Keratinocyte (primary cell): ENCODE measurements at regions not wholly inside any gene's neighbourhood (a gene's known extent, or its start where the extent isn't known, plus 50 kb on each side); places are given as distances from the start of the nearest gene placed in this dataset.

Experiments
- DNase-seq: peaks from one replicate; pipeline ENCODE4 v3.0.0-alpha.2; 2011; ENCODE audit warnings: low read depth, missing footprints, low spot score
- FAIRE-seq: peaks from 2 replicates; lab custom pipeline; 2011; peaks lifted over from hg19 to GRCh38; lab: Jason Lieb, UNC
- H2AFZ ChIP-seq: 2 replicates; pipeline ENCODE4 v1.6.0; 2012; ENCODE audit warnings: low read length, control low read depth, inconsistent platforms; ENCODE audit not compliant: control insufficient read depth
- H3K27ac ChIP-seq: 2 replicates; pipeline ENCODE4 v1.5.1; 2011; ENCODE audit warnings: low read length; ENCODE audit not compliant: control insufficient read depth, insufficient read depth
- H3K27me3 ChIP-seq: 3 replicates; pipeline ENCODE4 v1.6.0; 2011; ENCODE audit warnings: low read length; ENCODE audit not compliant: control insufficient read depth, insufficient read depth; ENCODE audit errors: extremely low read depth
- H3K36me3 ChIP-seq, 2 experiments: 2 replicates in 1 of 2; 3 replicates in 1 of 2; pipeline ENCODE4 v1.5.1; 2011; ENCODE audit warnings: low read length in 2 of 2, mild to moderate bottlenecking in 1 of 2; ENCODE audit not compliant: control insufficient read depth in 2 of 2, insufficient read depth in 2 of 2; ENCODE audit errors: extremely low read depth in 1 of 2
- H3K4me1 ChIP-seq: 3 replicates; pipeline ENCODE4 v1.5.1; 2011; ENCODE audit warnings: low read length; ENCODE audit not compliant: control insufficient read depth, insufficient read depth; ENCODE audit errors: extremely low read depth
- H3K4me2 ChIP-seq: 3 replicates; pipeline ENCODE4 v1.6.0; 2011; ENCODE audit warnings: low read depth, low read length; ENCODE audit not compliant: control insufficient read depth, insufficient read depth; ENCODE audit errors: extremely low read depth
- H3K4me3 ChIP-seq, 3 experiments: fragments of 200-600 bp in 1 of 3; sonication (generic) in 1 of 3; 2 replicates in 2 of 3; 3 replicates in 1 of 3; pipeline ENCODE4 v1.5.1; 2011 to 2016; ENCODE audit warnings: low read length in 3 of 3, mild to moderate bottlenecking in 3 of 3, control low read depth in 2 of 3, inconsistent platforms in 1 of 3, low read depth in 1 of 3, mixed read lengths in 1 of 3, mixed run types in 1 of 3, moderate library complexity in 1 of 3; ENCODE audit not compliant: control insufficient read depth in 2 of 3, insufficient read depth in 2 of 3; ENCODE audit errors: extremely low read depth in 1 of 3
- H3K79me2 ChIP-seq: 2 replicates; pipeline ENCODE4 v1.6.0; 2012; ENCODE audit warnings: low read length; ENCODE audit not compliant: control insufficient read depth, insufficient read depth
- H3K9ac ChIP-seq: 3 replicates; pipeline ENCODE4 v1.6.0; 2011; ENCODE audit warnings: low read length; ENCODE audit not compliant: control insufficient read depth, insufficient read depth; ENCODE audit errors: extremely low read depth
- H3K9me1 ChIP-seq: 3 replicates; pipeline ENCODE4 v1.6.0; 2011; ENCODE audit warnings: low read length; ENCODE audit not compliant: control insufficient read depth, insufficient read depth; ENCODE audit errors: extremely low read depth
- H3K9me3 ChIP-seq: 2 replicates; pipeline ENCODE4 v1.5.1; 2012; ENCODE audit warnings: low read depth, low read length; ENCODE audit not compliant: control insufficient read depth
- H4K20me1 ChIP-seq: 3 replicates; pipeline ENCODE4 v1.6.0; 2011; ENCODE audit warnings: low read length; ENCODE audit not compliant: control insufficient read depth, insufficient read depth; ENCODE audit errors: extremely low read depth
- EZH2 ChIP-seq: IDR thresholded peaks from one replicate; pipeline ENCODE4 v1.6.1; 2012; ENCODE audit warnings: inconsistent platforms, mild to moderate bottlenecking, low read length, moderate library complexity
- dilution Hi-C: fragments of 300-500 bp; cut with MboI; formaldehyde crosslinking; loops from one replicate; pipeline ENCODE4 v1.7.0; 2020; ENCODE audit warnings: low sequenced_read_pairs; ENCODE audit not compliant: extremely low pct_ligation_motif_present
- TF ChIP-seq, protein P1 (sequence below), 3 experiments: IDR thresholded peaks in 1 of 3; conservative IDR thresholded peaks in 1 of 3; optimal IDR thresholded peaks in 1 of 3; 2 replicates in 2 of 3; 3 replicates in 1 of 3; pipeline versions ENCODE3 to v1.5.1; 2011; ENCODE audit warnings: low read length in 3 of 3, mild to moderate bottlenecking in 3 of 3, moderate library complexity in 2 of 3, control low read depth in 1 of 3, inconsistent platforms in 1 of 3; ENCODE audit not compliant: insufficient read depth in 2 of 3; ENCODE audit errors: extremely low read depth in 1 of 3

DNA sequence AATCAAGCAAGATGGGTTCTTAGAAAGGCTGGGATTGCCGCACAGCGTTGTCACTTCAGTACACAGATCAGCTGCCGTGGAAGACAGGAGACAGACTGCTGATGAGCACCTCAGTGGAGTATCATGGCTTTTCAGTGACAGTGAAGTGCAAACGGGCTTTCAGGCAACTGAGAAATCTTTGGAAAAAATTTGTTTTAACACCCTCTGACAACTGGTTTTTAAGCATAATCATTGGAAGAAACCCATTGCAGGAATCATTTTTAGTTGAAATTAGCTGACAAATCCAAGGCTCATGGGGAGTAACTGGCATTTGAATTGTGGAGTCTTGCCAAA lies 418.8 kb downstream of the OTOL1 start:
- DNase-seq (no peak), FAIRE-seq (no peak)
- Histone ChIP-seq H3K9me3 (no peaks in the 10 kb centered on the region), H3K4me3 (no peak overlapping the region), H3K4me1 (no peaks in the 10 kb centered on the region), H3K36me3 (no peaks in the 10 kb centered on the region), H3K9ac (no peak overlapping the region), H3K27me3 (no peaks in the 10 kb centered on the region), H2AFZ (no peak overlapping the region), H3K27ac (no peak overlapping the region), H3K4me2 (no peak overlapping the region), H3K9me1 (no peaks in the 10 kb centered on the region), H3K79me2 (no peaks in the 10 kb centered on the region), H4K20me1 (no peaks in the 10 kb centered on the region)
- dilution Hi-C loops, result no loop called here
- TF ChIP-seq, protein P1, sequence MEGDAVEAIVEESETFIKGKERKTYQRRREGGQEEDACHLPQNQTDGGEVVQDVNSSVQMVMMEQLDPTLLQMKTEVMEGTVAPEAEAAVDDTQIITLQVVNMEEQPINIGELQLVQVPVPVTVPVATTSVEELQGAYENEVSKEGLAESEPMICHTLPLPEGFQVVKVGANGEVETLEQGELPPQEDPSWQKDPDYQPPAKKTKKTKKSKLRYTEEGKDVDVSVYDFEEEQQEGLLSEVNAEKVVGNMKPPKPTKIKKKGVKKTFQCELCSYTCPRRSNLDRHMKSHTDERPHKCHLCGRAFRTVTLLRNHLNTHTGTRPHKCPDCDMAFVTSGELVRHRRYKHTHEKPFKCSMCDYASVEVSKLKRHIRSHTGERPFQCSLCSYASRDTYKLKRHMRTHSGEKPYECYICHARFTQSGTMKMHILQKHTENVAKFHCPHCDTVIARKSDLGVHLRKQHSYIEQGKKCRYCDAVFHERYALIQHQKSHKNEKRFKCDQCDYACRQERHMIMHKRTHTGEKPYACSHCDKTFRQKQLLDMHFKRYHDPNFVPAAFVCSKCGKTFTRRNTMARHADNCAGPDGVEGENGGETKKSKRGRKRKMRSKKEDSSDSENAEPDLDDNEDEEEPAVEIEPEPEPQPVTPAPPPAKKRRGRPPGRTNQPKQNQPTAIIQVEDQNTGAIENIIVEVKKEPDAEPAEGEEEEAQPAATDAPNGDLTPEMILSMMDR (optimal IDR thresholded peaks at IDR 0.05 in 1 of 3, IDR thresholded peaks at IDR 0.05 in 1 of 3, conservative IDR thresholded peaks at IDR 0.05 in 1 of 3; ENCODE audit: extremely low read depth in 1 of 3, insufficient read depth in 2 of 3, low read length in 3 of 3), result no peak
- TF ChIP-seq EZH2, result no peak

DNA sequence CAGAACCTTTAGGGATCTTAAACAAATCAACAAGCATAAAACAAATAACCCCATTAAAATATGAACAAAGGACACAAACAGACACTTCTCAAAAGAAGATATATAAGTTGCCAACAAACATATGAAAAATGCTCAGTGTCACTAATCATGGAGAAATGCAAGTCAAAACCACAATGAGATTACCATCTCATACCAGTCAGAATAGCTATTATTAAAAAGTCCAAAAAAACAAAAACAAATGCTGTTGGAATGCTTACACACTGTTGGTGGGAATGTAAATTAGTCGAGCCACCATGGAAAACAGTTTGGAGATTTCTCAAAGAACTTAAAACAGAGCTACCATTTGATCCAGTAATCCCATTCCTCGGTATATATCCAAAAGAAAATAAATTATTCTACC lies 423.6 kb downstream of the OTOL1 start:
- Histone ChIP-seq H3K4me1 (no peaks in the 10 kb centered on the region), H3K36me3 (no peaks in the 10 kb centered on the region), H3K9me3 (no peaks in the 10 kb centered on the region), H2AFZ (no peak overlapping the region), H4K20me1 (no peaks in the 10 kb centered on the region), H3K4me2 (no peak overlapping the region), H3K27me3 (no peaks in the 10 kb centered on the region), H3K9me1 (no peaks in the 10 kb centered on the region), H3K9ac (no peak overlapping the region), H3K4me3 (no peak overlapping the region), H3K79me2 (no peaks in the 10 kb centered on the region), H3K27ac (no peak overlapping the region)
- dilution Hi-C loops, result no loop called here
- no peak for FAIRE-seq
- no peak for DNase-seq
- no peak for TF ChIP-seq EZH2
- TF ChIP-seq, protein P1 (optimal IDR thresholded peaks at IDR 0.05 in 1 of 3, IDR thresholded peaks at IDR 0.05 in 1 of 3, conservative IDR thresholded peaks at IDR 0.05 in 1 of 3; ENCODE audit: extremely low read depth in 1 of 3, insufficient read depth in 2 of 3, low read length in 3 of 3), result no peak
